CMK (cell line): ENCODE measurements at regions not wholly inside any gene's neighbourhood (a gene's known extent, or its start where the extent isn't known, plus 50 kb on each side); places are given as distances from the start of the nearest gene placed in this dataset.
"Not testable (repeated sequence)": the region's sequence is repeated elsewhere in the genome, so short reads cannot be mapped to it uniquely, and the experiment has no call there.

Source experiments
- DNase-seq: peaks from one replicate; pipeline ENCODE4 v3.0.0-alpha.2; 2010; ENCODE audit warnings: low read depth

DNA sequence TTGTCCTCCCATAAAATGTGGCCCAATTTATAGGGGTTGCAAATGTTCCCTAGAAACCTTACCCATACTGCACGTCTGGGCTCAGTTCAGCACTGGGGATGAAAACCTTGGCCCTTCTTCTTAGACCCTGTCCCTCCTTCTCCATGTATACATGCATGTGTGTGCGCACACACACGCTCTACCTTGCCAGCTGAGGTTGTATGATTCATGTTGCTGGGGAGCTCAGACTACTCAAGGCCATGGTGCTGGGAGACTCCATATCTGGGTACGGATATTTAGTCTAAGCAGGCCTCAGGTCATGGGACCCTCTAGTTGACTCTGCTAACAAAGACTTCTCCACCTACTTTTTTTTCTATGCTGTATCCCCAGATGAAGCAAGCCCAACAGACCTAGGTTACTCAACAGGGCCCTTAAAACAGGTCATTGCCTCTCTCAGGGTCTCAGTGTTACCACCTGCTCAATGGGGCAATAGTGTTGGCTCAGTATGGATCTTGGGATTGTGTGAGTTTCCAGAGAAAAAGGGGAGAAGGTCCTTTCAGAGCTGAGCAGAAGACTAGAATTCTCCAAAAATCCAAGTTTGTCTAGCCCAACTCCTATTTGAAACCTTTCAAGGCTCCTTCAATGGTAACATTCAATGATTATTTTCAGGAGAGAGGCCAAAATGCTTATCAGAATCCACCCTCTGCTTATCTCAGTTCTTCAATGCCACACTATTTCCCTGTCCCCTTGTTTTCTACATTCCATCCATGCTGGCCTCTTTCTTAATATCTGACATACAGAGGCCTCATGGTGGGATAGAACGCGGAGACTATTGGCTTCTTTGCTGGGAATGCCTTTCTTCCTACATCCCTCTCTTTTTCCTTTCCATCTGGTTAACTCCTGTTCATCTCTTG, 123.6 kb upstream of the PITX1 start:
- DNase-seq, result no peak

DNA sequence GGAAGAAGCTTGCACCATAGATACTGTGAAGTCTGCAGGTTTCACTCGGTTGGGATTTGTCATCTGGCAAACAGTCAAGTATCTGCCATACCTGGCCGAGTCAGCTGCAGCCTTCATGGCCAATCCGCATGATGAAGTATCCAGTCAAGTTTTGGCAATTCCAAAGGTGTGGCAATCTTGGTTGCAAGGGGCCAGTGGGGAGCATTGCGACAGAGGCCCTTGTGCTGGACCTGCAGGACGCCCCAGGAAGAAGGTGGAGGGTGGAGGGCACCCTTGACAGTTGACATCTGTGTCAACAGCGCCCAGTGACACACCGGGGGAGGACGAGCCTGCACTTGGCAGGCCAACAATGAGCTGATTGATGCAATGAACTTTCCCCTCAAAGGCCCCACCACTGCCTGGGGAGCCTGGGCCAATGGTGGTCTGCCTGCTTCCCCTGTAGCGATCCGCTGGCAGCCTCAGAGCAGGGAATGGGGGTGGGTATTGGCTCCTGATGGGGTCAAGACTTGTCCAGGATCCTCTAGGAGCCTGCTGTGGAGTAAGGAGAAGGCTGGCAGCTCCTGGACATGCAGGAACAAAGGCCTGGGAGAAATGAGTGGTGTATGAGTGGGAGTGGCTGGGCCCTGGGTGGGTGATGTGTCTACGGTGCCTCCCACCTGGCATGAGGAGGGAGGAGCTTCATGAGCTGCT, 122.8 kb upstream of the PITX1 start:
- no peak for DNase-seq

DNA sequence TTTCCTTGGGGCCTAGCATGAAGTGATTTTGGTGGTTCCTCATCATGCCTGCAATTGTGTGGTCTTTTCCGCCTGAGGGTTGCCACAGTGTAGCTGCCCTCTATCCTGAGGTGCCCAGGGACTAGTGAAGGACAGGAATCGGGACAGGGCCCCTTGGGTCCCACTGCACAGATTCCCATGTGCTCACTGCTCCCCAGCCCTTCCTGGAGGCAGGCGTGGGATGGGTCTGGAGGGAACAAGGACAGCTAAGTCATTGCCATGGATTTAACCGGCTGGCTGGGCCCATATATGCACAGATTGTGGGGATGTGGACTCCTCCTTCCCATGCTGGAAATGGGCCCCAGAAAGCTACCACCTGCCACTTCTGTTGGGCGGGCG, 122.3 kb upstream of the PITX1 start:
- DNase-seq, result no peak

DNA sequence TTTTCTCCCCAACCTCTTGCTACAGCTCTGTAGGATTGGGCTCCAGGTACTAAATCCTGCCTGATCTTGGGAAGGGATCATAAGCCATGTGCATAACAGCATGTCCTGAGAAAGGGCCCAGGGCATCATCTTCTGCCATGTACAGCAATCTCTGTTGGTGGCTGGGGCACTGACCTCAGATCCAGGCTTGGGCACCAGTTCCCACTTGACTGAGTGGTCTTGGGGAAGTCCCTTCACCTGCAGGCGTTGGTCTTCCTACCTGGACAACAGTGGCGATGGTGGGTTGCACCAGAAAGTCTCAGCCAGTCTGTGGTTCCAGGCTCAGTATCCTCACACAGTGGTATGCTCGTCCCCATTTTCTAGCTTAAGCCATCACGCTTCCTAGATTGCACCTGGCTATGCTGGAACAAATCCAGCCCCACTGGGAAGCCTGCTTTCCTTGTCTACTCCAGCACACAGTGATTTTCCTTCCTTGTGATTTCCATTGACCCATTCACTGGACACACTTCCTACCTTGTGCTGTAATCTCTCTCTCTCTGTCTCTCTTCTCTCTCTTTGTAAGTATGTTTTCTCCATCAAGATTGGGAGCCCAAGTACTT, 121.7 kb upstream of the PITX1 start:
- DNase-seq, result no peak

- DNase-seq, result no peak
Observed at GRCh38 chr5:135154961-135155360, 120.9 kb upstream of the PITX1 start.

DNA sequence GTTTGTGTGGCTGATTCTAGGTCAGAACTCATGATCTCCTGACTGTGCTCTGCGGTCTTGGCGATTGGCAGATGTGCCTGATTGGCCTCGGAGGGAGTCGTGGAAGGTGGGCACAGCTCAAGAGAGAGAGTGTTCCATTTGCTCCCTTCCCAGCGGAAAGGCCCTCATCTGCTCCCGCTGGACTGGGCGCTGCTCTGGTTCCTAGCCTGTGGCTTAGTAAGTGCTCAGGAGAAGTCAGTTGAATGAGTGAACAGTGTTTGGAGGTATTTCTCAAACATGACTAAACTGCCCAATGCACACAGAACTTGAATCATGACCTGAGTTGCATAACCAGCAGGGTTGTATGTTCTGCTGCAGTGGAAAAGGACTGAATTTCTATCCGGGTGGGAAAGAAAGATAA, 120.2 kb upstream of the PITX1 start:
- DNase-seq, result no peak

DNA sequence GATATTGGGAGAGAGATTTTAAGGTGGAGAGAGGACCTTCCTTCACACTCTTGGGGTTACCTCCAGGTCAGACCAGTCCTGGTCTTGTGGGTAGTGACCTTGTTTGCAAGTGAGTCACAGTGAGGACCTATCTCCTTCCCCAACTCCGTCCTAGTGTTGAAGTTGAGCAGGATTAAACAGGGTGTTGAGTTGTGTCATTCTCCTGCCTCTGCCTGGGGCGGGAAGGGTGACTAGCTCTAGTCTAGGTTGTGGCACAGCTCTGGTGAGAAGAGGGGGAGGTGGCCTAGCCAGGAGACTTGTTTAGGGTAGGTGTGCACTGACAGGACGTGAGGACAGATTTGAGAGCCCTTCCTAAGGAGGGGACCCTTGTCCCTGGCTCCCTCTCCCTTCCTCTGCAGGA, 119.6 kb upstream of the PITX1 start:
- DNase-seq, result no peak

DNA sequence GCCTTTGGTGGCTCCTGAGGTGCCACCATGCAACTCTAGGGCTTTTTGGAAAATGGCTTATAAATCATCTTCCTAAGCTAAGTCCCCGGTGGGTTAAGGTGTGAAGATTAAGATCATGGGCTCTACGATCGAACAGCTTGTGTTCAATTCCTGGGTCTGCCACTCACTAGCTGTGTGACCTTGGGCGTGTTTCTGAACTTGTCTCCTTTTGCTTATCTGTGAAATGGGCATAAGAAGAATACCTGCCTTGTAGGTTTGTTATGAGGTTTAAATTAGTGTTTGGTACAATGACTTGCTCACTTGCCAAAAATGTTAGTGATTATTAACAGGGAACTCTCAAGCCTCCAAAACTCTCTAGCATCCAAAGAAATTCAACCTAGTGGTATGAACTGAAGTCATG, 119.2 kb upstream of the PITX1 start:
- DNase-seq, result no peak

DNA sequence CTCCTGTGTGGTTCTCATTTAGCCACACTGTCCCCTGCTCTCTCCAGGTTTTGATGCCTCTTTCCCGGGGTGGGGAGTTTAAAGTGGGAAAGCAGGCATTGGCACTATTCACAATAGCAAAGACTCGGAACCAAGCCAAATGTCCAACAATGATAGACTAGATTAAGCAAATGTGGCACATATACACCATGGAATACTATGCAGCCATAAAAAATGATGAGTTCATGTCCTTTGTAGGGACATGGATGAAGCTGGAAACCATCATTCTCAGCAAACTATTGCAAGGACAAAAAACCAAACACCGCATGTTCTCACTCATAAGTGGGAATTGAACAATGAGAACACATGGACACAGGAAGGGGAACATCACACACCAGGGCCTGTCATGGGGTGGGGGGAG, 117.6 kb upstream of the PITX1 start:
- DNase-seq, result not testable (repeated sequence)

- no peak for DNase-seq
Observed at GRCh38 chr5:135151256-135151655, 117.2 kb upstream of the PITX1 start.

DNA sequence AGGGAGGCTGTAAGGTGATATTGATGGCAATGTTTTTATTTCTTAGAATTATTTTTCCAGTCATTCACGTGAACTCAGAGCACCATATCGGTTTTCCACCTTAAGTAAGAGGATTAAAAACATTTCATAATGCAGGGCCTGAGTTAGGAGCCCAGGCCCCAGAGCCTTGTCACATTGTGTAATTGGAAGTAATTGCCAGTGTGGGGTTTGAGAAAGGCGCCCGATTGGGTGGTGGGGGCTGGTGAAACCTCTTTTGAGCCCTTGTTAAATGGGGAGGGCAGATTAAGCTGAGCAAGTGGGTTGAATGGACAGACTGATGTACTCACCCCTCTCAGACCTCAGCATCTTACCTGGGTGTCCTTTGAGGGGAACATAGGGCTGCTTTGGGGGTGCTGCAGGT, 116.7 kb upstream of the PITX1 start:
- DNase-seq, result no peak

- no peak for DNase-seq
Observed at GRCh38 chr5:135149956-135150723, 116.1 kb upstream of the PITX1 start.

DNA sequence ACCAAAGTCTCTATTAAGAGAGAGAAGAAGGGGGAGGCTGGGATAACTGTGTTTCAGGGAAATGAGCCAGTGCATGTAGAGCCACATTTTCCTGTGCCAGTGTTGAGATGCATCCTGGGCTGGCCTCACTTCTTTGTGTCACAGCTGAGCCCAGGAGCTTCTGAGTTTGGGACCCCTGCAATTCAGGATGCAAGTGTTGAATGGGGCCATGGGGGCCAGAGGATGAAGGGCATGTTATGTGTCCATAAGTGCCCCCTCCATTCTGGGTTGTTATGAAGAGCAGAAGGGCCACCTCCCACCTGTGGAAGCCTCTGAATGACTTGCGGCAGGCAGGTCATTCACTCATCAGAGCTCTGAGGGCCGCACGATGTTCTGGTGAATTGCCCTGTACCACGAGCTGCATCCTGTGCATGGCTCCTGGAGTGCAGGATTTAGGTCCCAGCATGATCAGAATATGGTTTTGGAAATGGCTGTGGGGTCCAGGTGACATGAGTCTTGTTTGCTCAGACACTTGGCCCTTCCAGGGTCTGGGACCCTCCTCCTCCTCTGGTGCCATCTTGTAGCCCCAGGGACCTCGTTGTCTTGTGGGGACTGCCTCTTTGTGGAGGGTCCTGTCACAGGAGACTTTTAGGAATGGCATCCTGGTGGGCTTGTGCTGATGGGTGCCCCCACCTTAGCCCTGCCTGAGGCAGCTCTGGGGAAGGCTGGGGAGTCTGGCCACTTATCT, 115.4 kb upstream of the PITX1 start:
- no peak for DNase-seq

GRCh38 chr5:135147294-135148090, 113.5 kb upstream of the PITX1 start:
- no peak for DNase-seq

DNA sequence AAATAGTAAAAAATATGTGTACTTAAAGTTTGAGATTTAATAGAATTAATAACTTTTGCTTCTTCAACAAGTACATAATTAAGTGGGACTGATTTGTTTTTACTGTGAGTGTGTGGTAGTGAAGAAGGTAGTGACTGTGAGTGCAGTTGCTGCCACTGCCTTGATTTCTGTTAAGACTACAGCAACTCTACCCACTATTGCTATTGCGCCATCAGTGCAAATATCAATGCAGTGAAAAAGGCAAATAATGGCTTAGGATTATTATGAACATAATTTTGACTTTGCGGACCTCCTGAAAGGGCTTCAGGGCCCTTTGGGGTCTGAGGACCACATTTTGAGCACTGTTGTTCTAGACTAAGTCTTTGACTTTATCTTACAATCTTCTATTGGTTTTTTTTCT, 112.0 kb upstream of the PITX1 start:
- DNase-seq, result no peak

GRCh38 chr5:135143682-135144081, 109.7 kb upstream of the PITX1 start:
- DNase-seq, result not testable (repeated sequence)

GRCh38 chr5:135141303-135142268, 107.6 kb upstream of the PITX1 start:
- DNase-seq, result no peak

- DNase-seq, result no peak
Observed at GRCh38 chr5:135140446-135141204, 106.6 kb upstream of the PITX1 start.
